HCT116 (cell line): ENCODE measurements at regions not wholly inside any gene's neighbourhood (a gene's known extent, or its start where the extent isn't known, plus 50 kb on each side); places are given as distances from the start of the nearest gene placed in this dataset.

Experiments used
- ATAC-seq: fragments of 200-7000 bp; cut with Tn5 transposase; 2 replicates; pipeline ENCODE4 v1.9.1; 2020; ENCODE audit warnings: mild to moderate bottlenecking, moderate library complexity
- BruUV-seq: library from RNA; stranded (reverse); fragments of 400-500 nt; replicated peaks from 2 replicates; lab custom pipeline; 2021; lab: Mats Ljungman, UMichigan
- CTCF ChIA-PET: fragments of 300-600 bp; sonication (Branson Sonifier 250); formaldehyde crosslinking; loops from one replicate; lab custom pipeline; 2021; ENCODE audit warnings: antibody characterized with exemption; lab: Charles Lee
- POLR2A ChIA-PET: fragments of 300-600, 350-600 bp; sonication (Branson Sonifier 250); formaldehyde crosslinking; loops from one replicate; lab custom pipeline; 2021; ENCODE audit warnings: antibody characterized with exemption; lab: Charles Lee
- RAD21 ChIA-PET, 2 experiments: fragments of 300-600 bp; sonication (Branson Sonifier 250); formaldehyde crosslinking; loops; one replicate each; lab custom pipeline; 2023; ENCODE audit warnings: low total read pairs in 2 of 2; ENCODE audit not compliant: uncharacterized antibody in 2 of 2, unreplicated experiment in 2 of 2, low non-redundant PET in 1 of 2; lab: Charles Lee
- DNase-seq: peaks from one replicate; pipeline ENCODE4 v3.0.0-alpha.2; 2010; ENCODE audit warnings: low read depth, low spot score
- H2AFZ ChIP-seq: fragments of 200-600 bp; shearing (Covaris generic), sonication (generic); 2 replicates; pipeline ENCODE4 v1.6.1; 2017; ENCODE audit warnings: low read depth, mixed run types, mixed read lengths, antibody characterized with exemption, low read length; ENCODE audit not compliant: poor library complexity, severe bottlenecking
- H3K27ac ChIP-seq: 2 replicates; pipeline ENCODE4 v1.5.1; 2012; ENCODE audit warnings: low read depth, low read length
- H3K27me3 ChIP-seq: fragments of 200-600 bp; sonication (generic); 2 replicates; pipeline ENCODE4 v1.6.1; 2016; ENCODE audit warnings: mixed run types, low read length, mixed read lengths; ENCODE audit not compliant: insufficient read depth
- H3K36me3 ChIP-seq, 2 experiments: fragments of 200-500 bp in 1 of 2; fragments of 200-600 bp in 1 of 2; sonication (Bioruptor generic) in 1 of 2; sonication (generic) in 1 of 2; 2 replicates each; pipeline versions ENCODE4 v1.5.1 to v1.6.1; 2014 to 2016; ENCODE audit warnings: low read length in 2 of 2, inconsistent platforms in 1 of 2, mixed read lengths in 1 of 2, mixed run types in 1 of 2; ENCODE audit not compliant: insufficient read depth in 2 of 2, control insufficient read depth in 1 of 2
- H3K4me1 ChIP-seq, 2 experiments: fragments of 200-600 bp in 1 of 2; sonication (generic) in 1 of 2; 2 replicates each; pipeline versions ENCODE4 v1.5.1 to v1.6.1; 2012 to 2017; ENCODE audit warnings: low read length in 2 of 2, inconsistent platforms in 1 of 2, mild to moderate bottlenecking in 1 of 2, mixed read lengths in 1 of 2, mixed run types in 1 of 2, moderate library complexity in 1 of 2; ENCODE audit not compliant: insufficient read depth in 2 of 2, control insufficient read depth in 1 of 2
- H3K4me2 ChIP-seq: fragments of 200-600 bp; sonication (generic); 2 replicates; pipeline ENCODE4 v1.6.1; 2017; ENCODE audit warnings: mixed run types, low read length, mixed read lengths
- H3K4me3 ChIP-seq, 2 experiments: fragments of 200-600 bp in 1 of 2; sonication (generic) in 1 of 2; replicated peaks in 1 of 2; 2 replicates each; pipeline ENCODE4 v1.5.1; 2011 to 2016; ENCODE audit warnings: low read length in 2 of 2, control low read depth in 1 of 2, low read depth in 1 of 2, mild to moderate bottlenecking in 1 of 2, mixed read lengths in 1 of 2, mixed run types in 1 of 2
- H3K79me2 ChIP-seq: fragments of 200-600 bp; sonication (generic); 2 replicates; pipeline ENCODE4 v1.6.1; 2017; ENCODE audit warnings: mild to moderate bottlenecking, mixed run types, low read length, moderate library complexity, mixed read lengths; ENCODE audit not compliant: insufficient read depth
- H3K9ac ChIP-seq: fragments of 200-600 bp; sonication (generic); 2 replicates; pipeline ENCODE4 v1.6.1; 2016; ENCODE audit warnings: low read length, mixed read lengths
- H3K9me2 ChIP-seq: fragments of 200-600 bp; sonication (generic), shearing (Covaris generic); 2 replicates; pipeline ENCODE4 v1.6.1; 2017; ENCODE audit warnings: mixed run types, mild to moderate bottlenecking, moderate library complexity; ENCODE audit not compliant: insufficient read depth
- H3K9me3 ChIP-seq, 2 experiments: fragments of 200-500 bp in 1 of 2; fragments of 200-600 bp in 1 of 2; sonication (Bioruptor generic) in 1 of 2; sonication (generic) in 1 of 2; 2 replicates each; pipeline ENCODE4 v1.6.1; 2014 to 2017; ENCODE audit warnings: low read length in 2 of 2, mixed read lengths in 2 of 2, inconsistent platforms in 1 of 2, low read depth in 1 of 2, mild to moderate bottlenecking in 1 of 2, mixed run types in 1 of 2, moderate library complexity in 1 of 2; ENCODE audit not compliant: control insufficient read depth in 1 of 2, insufficient read depth in 1 of 2
- H4K20me1 ChIP-seq: fragments of 200-600 bp; sonication (generic), shearing (Covaris generic); 2 replicates; pipeline ENCODE4 v1.6.1; 2017; ENCODE audit warnings: mixed run types, mild to moderate bottlenecking, moderate library complexity; ENCODE audit not compliant: insufficient read depth
- CBX3 ChIP-seq: IDR thresholded peaks from 2 replicates; pipeline ENCODE4 v1.6.1; 2012; ENCODE audit warnings: low read depth
- CEBPB ChIP-seq: IDR thresholded peaks from 2 replicates; pipeline ENCODE4 v1.6.1; 2012; ENCODE audit warnings: low read depth
- CTCF ChIP-seq, 3 experiments: fragments of 200-600 bp in 1 of 3; sonication (generic) in 1 of 3; IDR thresholded peaks in 2 of 3; conservative IDR thresholded peaks in 1 of 3; 2 replicates each; pipeline ENCODE4 v1.5.1; 2012 to 2017; ENCODE audit warnings: low read depth in 2 of 3, low read length in 2 of 3, antibody characterized with exemption in 1 of 3, borderline replicate concordance in 1 of 3, control low read depth in 1 of 3, mild to moderate bottlenecking in 1 of 3, mixed read lengths in 1 of 3, mixed run types in 1 of 3, moderate library complexity in 1 of 3; ENCODE audit not compliant: insufficient read depth in 1 of 3
- EGR1 ChIP-seq: IDR thresholded peaks from 2 replicates; pipeline ENCODE4 v1.6.1; 2012; ENCODE audit warnings: low read depth
- ELF1 ChIP-seq: IDR thresholded peaks from 2 replicates; pipeline ENCODE4 v1.6.1; 2012; ENCODE audit warnings: low read depth, borderline replicate concordance
- EZH2 ChIP-seq: fragments of 200-600 bp; sonication (generic); IDR thresholded peaks from 2 replicates; pipeline ENCODE4 v1.6.1; 2017; ENCODE audit warnings: antibody characterized with exemption, mixed run types
- EZH2phosphoT487 ChIP-seq: fragments of 200-600 bp; IDR thresholded peaks from 2 replicates; pipeline ENCODE4 v1.6.1; 2018; ENCODE audit warnings: antibody characterized with exemption, borderline replicate concordance
- FOSL1 ChIP-seq: IDR thresholded peaks from 2 replicates; pipeline ENCODE4 v1.6.1; 2012; ENCODE audit warnings: low read depth
- JUND ChIP-seq: IDR thresholded peaks from 2 replicates; pipeline ENCODE4 v1.6.1; 2012
- POLR2A ChIP-seq: IDR thresholded peaks from 2 replicates; pipeline ENCODE4 v1.7.0; 2011; ENCODE audit warnings: borderline replicate concordance; ENCODE audit not compliant: insufficient read depth, insufficient read length; ENCODE audit errors: extremely low read depth
- POLR2AphosphoS5 ChIP-seq: IDR thresholded peaks from 2 replicates; pipeline ENCODE4 v1.6.1; 2011; ENCODE audit warnings: mild to moderate bottlenecking, low read depth, low read length, moderate library complexity
- RAD21 ChIP-seq: IDR thresholded peaks from 2 replicates; pipeline ENCODE4 v1.6.1; 2012; ENCODE audit warnings: low read depth, mild to moderate bottlenecking
- REST ChIP-seq: IDR thresholded peaks from 2 replicates; pipeline ENCODE4 v1.6.1; 2012; ENCODE audit warnings: low read depth
- SIN3A ChIP-seq: IDR thresholded peaks from 2 replicates; pipeline ENCODE4 v1.6.1; 2012; ENCODE audit warnings: low read depth
- SP1 ChIP-seq: IDR thresholded peaks from 2 replicates; pipeline ENCODE4 v1.6.1; 2012; ENCODE audit warnings: low read depth
- TCF7L2 ChIP-seq: IDR thresholded peaks from 2 replicates; pipeline ENCODE4 v1.7.0; 2011; ENCODE audit warnings: borderline replicate concordance, inconsistent platforms; ENCODE audit not compliant: insufficient read depth, insufficient read length; ENCODE audit errors: extremely low read depth
- ZBTB33 ChIP-seq: IDR thresholded peaks from 2 replicates; pipeline ENCODE4 v1.6.1; 2011; ENCODE audit warnings: mild to moderate bottlenecking, low read length, moderate library complexity; ENCODE audit not compliant: insufficient replicate concordance; ENCODE audit errors: extremely low read depth
- ZFX ChIP-seq: fragments of 450-650 bp; IDR thresholded peaks from 2 replicates; pipeline ENCODE4 v1.6.1; 2017
- ZNF274 ChIP-seq: fragments of 200-500 bp; sonication (Bioruptor generic); IDR thresholded peaks from 2 replicates; pipeline ENCODE4 v1.6.1; 2014; ENCODE audit warnings: mild to moderate bottlenecking, low read depth, low read length, inconsistent platforms
- intact Hi-C: fragments of 100-400 bp; cut with micrococcal nuclease; formaldehyde crosslinking; loops from 2 replicates; pipeline ENCODE4 v1.10.0; 2022
- TF ChIP-seq, protein P1 (sequence below): IDR thresholded peaks from 2 replicates; pipeline ENCODE4 v1.6.1; 2012

DNA sequence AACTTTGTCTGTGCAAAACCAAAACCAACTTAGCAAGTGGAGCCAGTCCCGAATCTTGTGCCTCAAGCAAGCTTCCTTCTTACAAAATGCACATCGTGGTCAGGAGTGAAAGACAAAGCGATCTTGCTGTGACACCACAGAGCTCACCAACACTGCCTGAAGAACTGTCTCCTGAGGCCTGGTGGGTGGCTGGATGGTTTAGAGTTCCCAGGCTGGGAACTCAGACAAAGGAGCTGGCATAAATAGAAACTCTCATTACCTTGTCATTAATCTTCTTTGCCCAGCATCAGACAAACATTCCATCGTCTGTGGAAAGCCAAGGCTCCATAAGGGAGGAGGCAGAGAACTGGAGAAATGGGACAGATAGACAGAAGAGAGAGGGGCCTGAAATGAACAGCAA is 144.8 kb downstream of the KCNA5 start:
- H3K9me3 ChIP-seq = no peaks in the 10 kb centered on the region
- no peak for TF ChIP-seq ZNF274
- TF ChIP-seq RAD21 = no peak
- no peak for TF ChIP-seq SP1
- no peak for TF ChIP-seq SIN3A
- TF ChIP-seq CTCF (IDR thresholded peaks at IDR 0.05 in 2 of 3, conservative IDR thresholded peaks at IDR 0.05 in 1 of 3; ENCODE audit: borderline replicate concordance in 1 of 3, insufficient read depth in 1 of 3, low read depth in 2 of 3, low read length in 2 of 3) = no peak
- TF ChIP-seq CEBPB = no peak
- no peak for TF ChIP-seq REST
- TF ChIP-seq, protein P1, sequence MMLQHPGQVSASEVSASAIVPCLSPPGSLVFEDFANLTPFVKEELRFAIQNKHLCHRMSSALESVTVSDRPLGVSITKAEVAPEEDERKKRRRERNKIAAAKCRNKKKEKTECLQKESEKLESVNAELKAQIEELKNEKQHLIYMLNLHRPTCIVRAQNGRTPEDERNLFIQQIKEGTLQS = no peak
- TF ChIP-seq CBX3 = no peak
- TF ChIP-seq EZH2 = no peak
- no peak for TF ChIP-seq JUND
- no peak for TF ChIP-seq EGR1
- no peak for TF ChIP-seq POLR2A
- TF ChIP-seq ZFX = no peak
- no peak for TF ChIP-seq POLR2AphosphoS5
- TF ChIP-seq ZBTB33 = no peak
- TF ChIP-seq FOSL1 = no peak
- TF ChIP-seq EZH2phosphoT487 = no peak
- no peak for TF ChIP-seq ELF1
- no peak for TF ChIP-seq TCF7L2
- ChIA-PET POLR2A (no interaction called here), CTCF (no interaction called here), RAD21 (no interaction called here)
- H3K9me2 ChIP-seq = no peaks in the 10 kb centered on the region
- H3K9ac ChIP-seq = no peak overlapping the region
- no peak overlapping the region for H2AFZ ChIP-seq
- no peak overlapping the region for H3K4me2 ChIP-seq
- H3K4me1 ChIP-seq = peaks cover 0 to 6% of the 10 kb centered on the region in 2 experiments; a peak in 2 of 4 replicates
- no peaks in the 10 kb centered on the region for H4K20me1 ChIP-seq
- H3K36me3 ChIP-seq = no peaks in the 10 kb centered on the region
- H3K27ac ChIP-seq = no peak overlapping the region
- intact Hi-C loops = no loop called here
- H3K27me3 ChIP-seq = no peaks in the 10 kb centered on the region
- H3K4me3 ChIP-seq = no peak overlapping the region
- ATAC-seq (no peak), DNase-seq (no peak)
- no peaks in the 10 kb centered on the region for H3K79me2 ChIP-seq
- BruUV-seq = no TSS peak
